Erythroblast (primary cell): ENCODE measurements at regions not wholly inside any gene's neighbourhood (a gene's known extent, or its start where the extent isn't known, plus 50 kb on each side); places are given as distances from the start of the nearest gene placed in this dataset.

Experiments used
- GATA1 ChIP-seq: IDR thresholded peaks from 2 replicates; pipeline ENCODE4 v1.6.1; 2011; ENCODE audit warnings: low read depth, mild to moderate bottlenecking, control low read depth, low read length, moderate library complexity
- POLR2A ChIP-seq: IDR thresholded peaks from 2 replicates; pipeline ENCODE4 v1.6.1; 2011; ENCODE audit warnings: mild to moderate bottlenecking, low read length

DNA sequence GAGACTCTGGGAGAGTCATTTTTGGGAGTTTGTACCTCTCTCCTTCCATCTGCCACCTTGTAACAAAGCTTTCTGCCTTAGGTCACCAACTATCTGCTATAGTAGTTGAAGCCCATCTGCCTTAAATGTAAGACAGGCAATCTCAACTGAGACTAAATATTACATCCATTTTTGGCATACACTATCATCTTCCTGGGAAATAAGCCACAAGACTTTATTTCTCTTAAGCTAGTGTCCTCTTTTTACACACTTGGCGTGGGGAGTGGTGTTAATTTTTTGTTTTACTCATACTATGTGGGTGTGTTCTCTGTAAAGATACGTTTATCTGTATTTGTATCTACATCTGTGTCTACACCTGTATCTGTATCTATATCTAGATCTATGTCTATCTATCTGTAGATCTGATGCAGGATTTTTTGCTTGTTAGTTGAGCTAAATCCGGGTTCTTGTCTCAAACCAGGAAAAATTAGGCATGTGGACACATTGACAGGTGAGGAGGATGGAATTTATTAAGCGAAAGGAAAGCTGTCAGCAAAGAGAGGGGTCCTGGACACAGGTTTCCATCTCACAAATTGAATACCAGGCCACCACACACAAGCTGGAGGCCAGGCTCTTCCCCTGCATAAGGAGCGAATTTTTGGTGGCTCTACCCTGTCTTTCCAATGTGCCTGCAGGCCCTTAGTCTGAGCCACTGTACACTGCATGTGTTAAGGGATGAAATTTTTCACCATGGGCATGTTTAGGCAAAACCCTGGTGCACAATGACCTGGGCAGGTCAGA lies 64.8 kb upstream of the RND3 start:
- TF ChIP-seq POLR2A (no peak), GATA1 (no peak)
